BLaER1 (cell line): ENCODE measurements at regions not wholly inside any gene's neighbourhood (a gene's known extent, or its start where the extent isn't known, plus 50 kb on each side); places are given as distances from the start of the nearest gene placed in this dataset.
"Not testable (repeated sequence)": the region's sequence is repeated elsewhere in the genome, so short reads cannot be mapped to it uniquely, and the experiment has no call there.

Experiments
- H3K27ac ChIP-seq: shearing (Covaris generic); formaldehyde crosslinking; 2 replicates; pipeline ENCODE4 v1.8.1; 2022
- H3K27me3 ChIP-seq: shearing (Covaris generic); formaldehyde crosslinking; 2 replicates; pipeline ENCODE4 v1.8.1; 2022
- H3K36me3 ChIP-seq: shearing (Covaris generic); formaldehyde crosslinking; 2 replicates; pipeline ENCODE4 v1.8.1; 2022
- H3K4me1 ChIP-seq: shearing (Covaris generic); formaldehyde crosslinking; 2 replicates; pipeline ENCODE4 v1.8.1; 2022
- H3K4me2 ChIP-seq: shearing (Covaris generic); formaldehyde crosslinking; 2 replicates; pipeline ENCODE4 v1.8.1; 2022
- H3K4me3 ChIP-seq: shearing (Covaris generic); formaldehyde crosslinking; 2 replicates; pipeline ENCODE4 v1.8.1; 2022
- H3K9ac ChIP-seq: shearing (Covaris generic); formaldehyde crosslinking; 2 replicates; pipeline ENCODE4 v1.8.1; 2022
- H3K9me3 ChIP-seq: shearing (Covaris generic); formaldehyde crosslinking; 2 replicates; pipeline ENCODE4 v1.8.1; 2022
- H4K20me1 ChIP-seq: shearing (Covaris generic); formaldehyde crosslinking; 2 replicates; pipeline ENCODE4 v1.8.1; 2022
- Cebpa-rat ChIP-seq: shearing (Covaris generic); IDR thresholded peaks from 2 replicates; pipeline ENCODE4 v1.8.1; 2022

DNA sequence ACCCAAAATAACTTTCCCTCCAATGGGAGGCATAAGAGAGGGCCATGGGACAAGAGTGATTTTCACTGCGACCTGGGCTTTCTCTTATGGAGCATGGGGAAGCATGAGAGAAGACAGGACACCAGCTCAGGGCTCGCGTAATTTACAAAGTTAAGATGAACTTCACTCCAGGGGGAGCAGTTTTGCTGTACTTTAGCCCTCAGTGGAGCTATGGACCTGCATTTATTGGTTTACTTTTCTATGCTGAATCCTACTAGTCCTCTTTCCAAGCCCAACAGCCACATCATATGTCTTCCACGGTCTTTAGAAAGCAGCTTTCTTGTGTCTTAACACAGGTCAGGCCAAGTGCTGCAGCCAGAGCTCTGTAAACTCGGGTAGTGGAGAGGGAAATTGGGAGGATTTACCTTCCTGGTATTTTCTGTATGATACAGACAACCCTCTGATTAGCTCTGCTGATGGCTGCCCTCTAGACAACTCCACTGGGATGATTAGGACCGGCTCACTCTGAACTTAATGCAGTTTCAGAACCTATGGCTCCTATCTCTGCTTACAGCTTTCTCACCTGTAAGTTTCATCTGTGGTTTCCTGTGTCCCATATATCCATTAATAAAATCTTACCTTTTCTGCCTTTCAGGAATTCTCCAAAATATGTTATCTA, 581.0 kb upstream of the RORB start:
- no peaks in the 10 kb centered on the region for H3K9me3 ChIP-seq
- no peaks in the 10 kb centered on the region for H3K4me1 ChIP-seq
- H3K4me2 ChIP-seq = no peak overlapping the region
- TF ChIP-seq Cebpa-rat = no peak
- no peak overlapping the region for H3K9ac ChIP-seq
- H3K36me3 ChIP-seq = no peaks in the 10 kb centered on the region
- no peak overlapping the region for H3K27ac ChIP-seq
- H4K20me1 ChIP-seq = no peaks in the 10 kb centered on the region
- H3K4me3 ChIP-seq = no peak overlapping the region
- no peaks in the 10 kb centered on the region for H3K27me3 ChIP-seq

DNA sequence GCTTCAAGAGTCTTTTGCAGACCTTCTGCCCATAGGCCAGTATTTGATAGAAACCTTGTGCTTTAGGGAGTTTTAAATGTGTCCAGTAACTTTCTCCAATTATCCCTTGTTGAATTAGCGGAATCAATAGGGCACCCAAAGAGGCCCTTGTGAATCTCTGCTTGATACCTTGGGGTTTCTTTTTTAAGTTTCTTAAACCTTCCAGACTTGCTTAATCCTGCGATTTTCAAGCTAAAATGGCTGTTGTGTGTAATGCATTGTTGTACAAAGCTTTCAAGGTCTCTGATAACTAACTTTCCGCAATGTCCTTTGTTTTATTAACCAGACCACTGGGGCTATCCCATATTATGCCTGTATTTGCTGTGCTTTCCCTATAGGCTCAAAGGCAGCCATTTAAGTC, 577.4 kb upstream of the RORB start:
- Histone ChIP-seq H3K4me3 (no peak overlapping the region), H3K27me3 (no peaks in the 10 kb centered on the region), H3K4me2 (no peak overlapping the region), H3K36me3 (no peaks in the 10 kb centered on the region), H3K9me3 (no peaks in the 10 kb centered on the region), H3K27ac (no peak overlapping the region), H4K20me1 (no peaks in the 10 kb centered on the region), H3K9ac (no peak overlapping the region), H3K4me1 (no peaks in the 10 kb centered on the region)
- TF ChIP-seq Cebpa-rat = no peak

- Histone ChIP-seq H3K36me3 (no peaks in the 10 kb centered on the region), H3K27ac (no peak overlapping the region), H3K9ac (no peak overlapping the region), H3K4me2 (no peak overlapping the region), H3K9me3 (no peaks in the 10 kb centered on the region), H4K20me1 (no peaks in the 10 kb centered on the region), H3K27me3 (no peaks in the 10 kb centered on the region), H3K4me1 (no peaks in the 10 kb centered on the region), H3K4me3 (no peak overlapping the region)
- no peak for TF ChIP-seq Cebpa-rat
Measured at GRCh38 chr9:73923796-73924195, 573.3 kb upstream of the RORB start.

GRCh38 chr9:73951147-73951546, 546.0 kb upstream of the RORB start:
- H4K20me1 ChIP-seq = no peaks in the 10 kb centered on the region
- H3K27me3 ChIP-seq = no peaks in the 10 kb centered on the region
- no peak overlapping the region for H3K4me2 ChIP-seq
- H3K4me3 ChIP-seq = no peak overlapping the region
- no peaks in the 10 kb centered on the region for H3K9me3 ChIP-seq
- no peak for TF ChIP-seq Cebpa-rat
- H3K4me1 ChIP-seq = no peaks in the 10 kb centered on the region
- no peak overlapping the region for H3K27ac ChIP-seq
- H3K9ac ChIP-seq = no peak overlapping the region
- H3K36me3 ChIP-seq = no peaks in the 10 kb centered on the region

DNA sequence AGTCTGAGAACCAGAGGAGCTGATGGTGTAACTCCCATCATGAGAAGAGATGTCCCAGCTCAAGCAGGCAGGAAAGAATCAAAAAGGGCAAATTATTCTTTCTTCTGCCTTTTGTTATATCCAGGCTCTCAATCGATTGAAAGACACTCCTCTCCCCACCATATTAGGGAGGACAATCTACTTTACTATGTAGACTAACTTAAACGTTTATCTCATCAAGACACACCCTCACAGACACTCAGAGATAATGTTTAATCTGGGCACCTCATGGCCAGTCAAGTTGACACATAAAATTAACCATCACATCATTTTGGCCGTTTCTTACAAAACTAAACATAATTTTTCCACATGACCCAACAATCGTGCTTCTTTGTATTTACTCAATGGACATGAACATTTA, 534.3 kb upstream of the RORB start:
- no peak overlapping the region for H3K27ac ChIP-seq
- H3K36me3 ChIP-seq = no peaks in the 10 kb centered on the region
- H3K4me3 ChIP-seq = no peak overlapping the region
- TF ChIP-seq Cebpa-rat = no peak
- H3K27me3 ChIP-seq = no peaks in the 10 kb centered on the region
- no peak overlapping the region for H3K9ac ChIP-seq
- no peaks in the 10 kb centered on the region for H3K9me3 ChIP-seq
- no peak overlapping the region for H3K4me2 ChIP-seq
- no peaks in the 10 kb centered on the region for H4K20me1 ChIP-seq
- H3K4me1 ChIP-seq = no peaks in the 10 kb centered on the region

DNA sequence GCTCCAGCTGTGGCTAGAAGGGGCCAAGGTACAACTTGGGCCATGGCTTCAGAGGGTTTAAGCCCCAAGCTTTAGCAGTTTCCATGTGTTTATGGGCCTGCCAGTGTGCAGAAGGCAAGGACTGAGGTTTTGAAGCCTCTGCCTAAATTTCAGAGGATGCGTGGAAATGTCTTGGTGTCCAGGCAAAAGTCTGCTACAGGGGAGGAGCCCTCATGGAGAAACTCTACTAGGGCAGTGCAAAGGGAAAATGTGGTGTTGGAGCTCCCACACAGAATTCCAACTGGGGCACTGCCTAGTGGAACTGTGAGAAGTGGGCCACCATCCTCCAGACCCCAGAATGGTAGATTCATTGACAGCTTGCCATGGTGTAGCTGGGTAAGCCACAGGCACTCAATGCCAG, 527.2 kb upstream of the RORB start:
- H4K20me1 ChIP-seq = no peaks in the 10 kb centered on the region
- H3K9me3 ChIP-seq = peaks cover 30% of the 10 kb centered on the region
- TF ChIP-seq Cebpa-rat = no peak
- no peaks in the 10 kb centered on the region for H3K27me3 ChIP-seq
- no peak overlapping the region for H3K27ac ChIP-seq
- H3K36me3 ChIP-seq = peaks cover 7% of the 10 kb centered on the region
- H3K4me1 ChIP-seq = no peaks in the 10 kb centered on the region
- H3K4me3 ChIP-seq = no peak overlapping the region
- no peak overlapping the region for H3K9ac ChIP-seq
- H3K4me2 ChIP-seq = no peak overlapping the region

GRCh38 chr9:73976424-73976823, 520.7 kb upstream of the RORB start:
- not testable (repeated sequence) for H3K4me1 ChIP-seq, H3K9ac ChIP-seq, H4K20me1 ChIP-seq

GRCh38 chr9:73979894-73980264, 517.3 kb upstream of the RORB start:
- Histone ChIP-seq H3K27ac (no peak overlapping the region), H3K27me3 (no peaks in the 10 kb centered on the region), H3K36me3 (no peaks in the 10 kb centered on the region), H3K4me3 (no peak overlapping the region), H3K4me1 (no peaks in the 10 kb centered on the region), H3K9ac (no peak overlapping the region), H4K20me1 (no peaks in the 10 kb centered on the region), H3K4me2 (no peak overlapping the region), H3K9me3 (0 out of 2 replicates have a peak, but pooled peaks cover under 1% of the 10 kb centered on the region)
- no peak for TF ChIP-seq Cebpa-rat

More at GRCh38 chr9:73976424-73976823, 520.7 kb upstream of the RORB start:
- not testable (repeated sequence) for H3K4me2 ChIP-seq, H3K27me3 ChIP-seq, H3K36me3 ChIP-seq, H3K9me3 ChIP-seq, H3K27ac ChIP-seq, H3K4me3 ChIP-seq

GRCh38 chr9:73980754-73981153, 516.4 kb upstream of the RORB start:
- no peak overlapping the region for H3K27ac ChIP-seq
- no peaks in the 10 kb centered on the region for H3K4me1 ChIP-seq
- no peak overlapping the region for H3K4me3 ChIP-seq
- H3K9ac ChIP-seq = no peak overlapping the region
- no peak for TF ChIP-seq Cebpa-rat
- no peaks in the 10 kb centered on the region for H3K36me3 ChIP-seq
- no peaks in the 10 kb centered on the region for H3K27me3 ChIP-seq
- H3K9me3 ChIP-seq = 0 out of 2 replicates have a peak, but pooled peaks cover 7% of the 10 kb centered on the region
- no peak overlapping the region for H3K4me2 ChIP-seq
- H4K20me1 ChIP-seq = no peaks in the 10 kb centered on the region

- Histone ChIP-seq H4K20me1 (no peaks in the 10 kb centered on the region), H3K27me3 (no peaks in the 10 kb centered on the region), H3K4me2 (no peak overlapping the region), H3K27ac (no peak overlapping the region), H3K9me3 (peaks cover 12% of the 10 kb centered on the region), H3K36me3 (no peaks in the 10 kb centered on the region), H3K4me1 (no peaks in the 10 kb centered on the region), H3K9ac (no peak overlapping the region), H3K4me3 (no peak overlapping the region)
- no peak for TF ChIP-seq Cebpa-rat
Measured at GRCh38 chr9:73981405-73981804, 515.7 kb upstream of the RORB start.

DNA sequence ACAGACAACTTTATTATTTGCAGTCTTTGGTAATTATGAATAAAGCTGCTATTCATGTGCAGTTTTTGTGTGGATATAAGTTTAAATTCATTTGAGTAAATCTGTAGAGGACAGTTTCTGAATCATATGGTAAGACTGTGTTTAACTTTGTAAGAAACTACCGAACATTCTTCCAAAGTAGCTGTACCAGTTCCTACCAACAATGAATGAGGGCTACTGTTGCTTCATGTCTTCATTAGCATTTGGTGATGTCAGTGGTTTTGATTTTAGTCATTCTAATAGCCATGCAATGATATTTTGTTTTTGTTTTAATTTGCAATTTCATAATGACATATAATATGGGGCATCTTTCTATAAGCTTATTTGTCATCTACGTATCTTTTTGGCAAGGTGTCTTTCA, 501.3 kb upstream of the RORB start:
- H3K36me3 ChIP-seq = no peaks in the 10 kb centered on the region
- no peak overlapping the region for H3K4me2 ChIP-seq
- H3K9ac ChIP-seq = no peak overlapping the region
- no peaks in the 10 kb centered on the region for H4K20me1 ChIP-seq
- no peaks in the 10 kb centered on the region for H3K27me3 ChIP-seq
- TF ChIP-seq Cebpa-rat = no peak
- H3K27ac ChIP-seq = no peak overlapping the region
- no peak overlapping the region for H3K4me3 ChIP-seq
- no peaks in the 10 kb centered on the region for H3K4me1 ChIP-seq
- H3K9me3 ChIP-seq = no peaks in the 10 kb centered on the region
